OCI-LY1 (cell line): ENCODE measurements at regions not wholly inside any gene's neighbourhood (a gene's known extent, or its start where the extent isn't known, plus 50 kb on each side); places are given as distances from the start of the nearest gene placed in this dataset.

ENCODE experiments used
- H2AFZ ChIP-seq: fragments of 200-600 bp; sonication (generic), shearing (Covaris generic); 2 replicates; pipeline ENCODE4 v1.6.0; 2014; ENCODE audit warnings: antibody characterized with exemption, mild to moderate bottlenecking, low read length
- H3F3A ChIP-seq: fragments of 200-600 bp; sonication (generic), shearing (Covaris generic); 2 replicates; pipeline ENCODE4 v1.6.0; 2014; ENCODE audit warnings: mild to moderate bottlenecking, antibody characterized with exemption, low read length, moderate library complexity; ENCODE audit not compliant: insufficient read depth
- H3K27ac ChIP-seq: fragments of 200-600 bp; sonication (generic); 2 replicates; pipeline ENCODE4 v1.5.1; 2014; ENCODE audit warnings: low read length, mixed run types, mild to moderate bottlenecking, low read depth; ENCODE audit not compliant: poor library complexity, severe bottlenecking
- H3K27me3 ChIP-seq: fragments of 200-600 bp; sonication (generic); 2 replicates; pipeline ENCODE4 v1.6.0; 2014; ENCODE audit warnings: antibody characterized with exemption, mild to moderate bottlenecking, low read length, moderate library complexity; ENCODE audit not compliant: insufficient read depth
- H3K36me3 ChIP-seq: fragments of 200-600 bp; sonication (generic); 2 replicates; pipeline ENCODE4 v1.6.1; 2014; ENCODE audit warnings: mild to moderate bottlenecking, antibody characterized with exemption, low read length, moderate library complexity, mixed read lengths; ENCODE audit not compliant: insufficient read depth
- H3K4me1 ChIP-seq: fragments of 200-600 bp; sonication (generic); 2 replicates; pipeline ENCODE4 v1.5.1; 2014; ENCODE audit warnings: mild to moderate bottlenecking, low read length, moderate library complexity; ENCODE audit not compliant: insufficient read depth, severe bottlenecking
- H3K4me2 ChIP-seq: fragments of 200-600 bp; sonication (generic), shearing (Covaris generic); 2 replicates; pipeline ENCODE4 v1.6.1; 2014; ENCODE audit warnings: low read length
- H3K4me3 ChIP-seq: fragments of 200-600 bp; sonication (generic); 2 replicates; pipeline ENCODE4 v1.5.1; 2014; ENCODE audit warnings: low read length, low read depth, mild to moderate bottlenecking, mixed read lengths; ENCODE audit not compliant: poor library complexity, severe bottlenecking
- H3K79me2 ChIP-seq: fragments of 200-600 bp; shearing (Covaris generic); 2 replicates; pipeline ENCODE4 v1.6.1; 2016; ENCODE audit warnings: mixed run types, low read length, mixed read lengths; ENCODE audit not compliant: insufficient read depth
- H3K9ac ChIP-seq: fragments of 200-600 bp; sonication (generic), shearing (Covaris generic); 2 replicates; pipeline ENCODE4 v1.6.1; 2014; ENCODE audit warnings: mild to moderate bottlenecking, low read length, mixed read lengths
- H3K9me2 ChIP-seq: fragments of 200-600 bp; sonication (generic), shearing (Covaris generic); 2 replicates; pipeline ENCODE4 v1.6.1; 2014; ENCODE audit warnings: low read depth, mild to moderate bottlenecking, low read length, mixed read lengths
- H3K9me3 ChIP-seq: fragments of 200-600 bp; shearing (Covaris generic); 2 replicates; pipeline ENCODE4 v1.6.1; 2014; ENCODE audit warnings: low read length, mixed read lengths
- H4K20me1 ChIP-seq: fragments of 200-600 bp; sonication (generic), shearing (Covaris generic); 2 replicates; pipeline ENCODE4 v1.6.0; 2016; ENCODE audit warnings: mild to moderate bottlenecking, low read length; ENCODE audit not compliant: insufficient read depth
- EZH2 ChIP-seq: fragments of 200-600 bp; sonication (generic), shearing (Covaris generic); IDR thresholded peaks from 2 replicates; pipeline ENCODE4 v1.8.0; 2017; ENCODE audit warnings: borderline replicate concordance, mixed run types, mild to moderate bottlenecking, antibody characterized with exemption, low read length, moderate library complexity, mixed read lengths
- TF ChIP-seq, protein P1 (sequence below): fragments of 200-600 bp; sonication (generic), shearing (Covaris generic); IDR thresholded peaks from 2 replicates; pipeline ENCODE4 v1.5.1; 2017; ENCODE audit warnings: mild to moderate bottlenecking, antibody characterized with exemption, low read length, moderate library complexity, mixed read lengths

DNA sequence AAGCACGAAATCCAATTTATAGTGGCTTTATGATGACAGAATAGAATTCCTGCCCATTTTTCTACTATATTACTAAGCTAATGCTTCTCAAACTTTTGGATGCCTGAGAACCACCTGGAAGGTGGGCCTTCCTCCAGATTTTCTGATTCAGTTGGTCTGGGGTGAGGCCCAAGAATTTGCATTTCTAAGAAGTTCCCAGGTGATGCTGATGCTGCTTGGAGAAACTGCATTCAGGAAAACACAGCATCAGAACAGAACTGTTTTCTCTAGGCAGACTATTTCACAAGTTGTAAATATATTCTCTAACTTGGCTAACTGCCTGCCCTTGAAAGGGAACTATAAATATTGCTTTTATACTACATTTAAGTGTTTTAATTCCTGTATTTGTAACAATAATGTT is 644.9 kb upstream of the DPPA4 start:
- TF ChIP-seq, protein P1, sequence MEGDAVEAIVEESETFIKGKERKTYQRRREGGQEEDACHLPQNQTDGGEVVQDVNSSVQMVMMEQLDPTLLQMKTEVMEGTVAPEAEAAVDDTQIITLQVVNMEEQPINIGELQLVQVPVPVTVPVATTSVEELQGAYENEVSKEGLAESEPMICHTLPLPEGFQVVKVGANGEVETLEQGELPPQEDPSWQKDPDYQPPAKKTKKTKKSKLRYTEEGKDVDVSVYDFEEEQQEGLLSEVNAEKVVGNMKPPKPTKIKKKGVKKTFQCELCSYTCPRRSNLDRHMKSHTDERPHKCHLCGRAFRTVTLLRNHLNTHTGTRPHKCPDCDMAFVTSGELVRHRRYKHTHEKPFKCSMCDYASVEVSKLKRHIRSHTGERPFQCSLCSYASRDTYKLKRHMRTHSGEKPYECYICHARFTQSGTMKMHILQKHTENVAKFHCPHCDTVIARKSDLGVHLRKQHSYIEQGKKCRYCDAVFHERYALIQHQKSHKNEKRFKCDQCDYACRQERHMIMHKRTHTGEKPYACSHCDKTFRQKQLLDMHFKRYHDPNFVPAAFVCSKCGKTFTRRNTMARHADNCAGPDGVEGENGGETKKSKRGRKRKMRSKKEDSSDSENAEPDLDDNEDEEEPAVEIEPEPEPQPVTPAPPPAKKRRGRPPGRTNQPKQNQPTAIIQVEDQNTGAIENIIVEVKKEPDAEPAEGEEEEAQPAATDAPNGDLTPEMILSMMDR, result no peak
- TF ChIP-seq EZH2, result no peak
- Histone ChIP-seq H3K9me2 (no peaks in the 10 kb centered on the region), H4K20me1 (no peaks in the 10 kb centered on the region), H3K4me2 (no peak overlapping the region), H3F3A (no peaks in the 10 kb centered on the region), H3K27ac (no peak overlapping the region), H3K4me3 (no peak overlapping the region), H3K27me3 (no peaks in the 10 kb centered on the region), H3K79me2 (no peaks in the 10 kb centered on the region), H2AFZ (no peak overlapping the region), H3K4me1 (no peaks in the 10 kb centered on the region), H3K9me3 (no peaks in the 10 kb centered on the region), H3K9ac (no peak overlapping the region), H3K36me3 (no peaks in the 10 kb centered on the region)

DNA sequence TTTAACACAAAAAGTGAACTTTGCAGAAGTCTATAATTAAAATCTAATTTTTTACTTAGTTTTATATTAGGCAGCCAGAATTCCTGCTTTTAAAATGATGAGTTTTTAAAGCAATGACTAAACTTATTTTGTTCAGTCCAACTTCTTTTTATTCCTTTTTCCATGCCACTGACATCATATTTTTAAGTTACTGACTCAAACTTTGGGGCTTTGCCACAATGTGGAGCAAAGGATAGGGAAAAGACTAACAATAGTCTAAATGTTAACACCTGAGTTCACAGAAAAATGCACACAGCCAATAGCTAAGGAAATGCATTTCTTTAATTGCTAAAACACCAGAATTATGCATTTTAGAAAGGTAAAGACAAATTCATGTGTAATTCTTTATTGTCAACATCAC is 647.6 kb upstream of the DPPA4 start:
- no peak for TF ChIP-seq EZH2
- TF ChIP-seq, protein P1, result no peak
- Histone ChIP-seq H2AFZ (no peak overlapping the region), H3K4me1 (no peaks in the 10 kb centered on the region)

DNA sequence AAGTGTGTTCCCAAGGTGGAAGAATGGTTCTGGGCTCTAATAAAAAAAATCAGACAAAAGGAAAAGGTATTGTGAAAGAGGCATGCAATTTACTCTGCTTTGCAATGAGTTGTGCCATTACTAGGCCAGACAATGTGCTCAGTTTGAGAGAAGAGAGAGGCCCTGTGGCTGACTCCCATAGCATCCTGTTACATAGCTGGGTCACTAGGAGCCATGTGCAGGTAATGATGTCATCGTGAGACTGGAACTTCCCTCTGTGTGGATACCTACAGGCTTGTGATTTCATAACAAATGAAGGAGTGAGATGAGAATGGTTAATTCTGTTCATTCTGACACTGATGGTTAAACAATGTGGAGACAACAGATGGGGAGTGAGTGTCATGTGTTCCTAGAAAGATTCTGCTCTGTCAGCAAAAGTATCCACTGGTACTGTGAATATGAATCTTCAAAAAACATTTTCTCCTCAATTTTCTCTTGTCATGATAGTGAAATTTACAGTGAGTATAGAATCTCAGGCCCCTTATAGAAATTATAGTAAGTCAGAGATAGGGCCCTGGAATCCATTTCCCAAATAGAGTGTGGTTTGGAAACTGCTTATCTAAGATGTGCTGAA is 648.7 kb upstream of the DPPA4 start:
- no peaks in the 10 kb centered on the region for H3K9me2 ChIP-seq
- H3F3A ChIP-seq, result no peaks in the 10 kb centered on the region
- H3K27ac ChIP-seq, result no peak overlapping the region
- H4K20me1 ChIP-seq, result no peaks in the 10 kb centered on the region
- no peak overlapping the region for H3K4me2 ChIP-seq
- no peak overlapping the region for H3K9ac ChIP-seq
- no peaks in the 10 kb centered on the region for H3K79me2 ChIP-seq
- no peaks in the 10 kb centered on the region for H3K9me3 ChIP-seq
- no peak overlapping the region for H2AFZ ChIP-seq
- no peaks in the 10 kb centered on the region for H3K27me3 ChIP-seq
- no peaks in the 10 kb centered on the region for H3K4me1 ChIP-seq
- no peaks in the 10 kb centered on the region for H3K36me3 ChIP-seq
- TF ChIP-seq, protein P1, result no peak
- TF ChIP-seq EZH2, result no peak
- H3K4me3 ChIP-seq, result no peak overlapping the region

More for the DNA sequence above, 647.6 kb upstream of the DPPA4 start:
- no peak overlapping the region for H3K27ac ChIP-seq
- no peak overlapping the region for H3K4me2 ChIP-seq
- no peaks in the 10 kb centered on the region for H3K9me2 ChIP-seq
- H3K9me3 ChIP-seq, result no peaks in the 10 kb centered on the region
- no peaks in the 10 kb centered on the region for H4K20me1 ChIP-seq
- H3K36me3 ChIP-seq, result no peaks in the 10 kb centered on the region
- no peaks in the 10 kb centered on the region for H3F3A ChIP-seq
- H3K4me3 ChIP-seq, result no peak overlapping the region
- H3K79me2 ChIP-seq, result no peaks in the 10 kb centered on the region
- no peaks in the 10 kb centered on the region for H3K27me3 ChIP-seq
- H3K9ac ChIP-seq, result no peak overlapping the region
